Adipocyte (in vitro differentiated cells): ENCODE measurements at regions not wholly inside any gene's neighbourhood (a gene's known extent, or its start where the extent isn't known, plus 50 kb on each side); places are given as distances from the start of the nearest gene placed in this dataset.

Source experiments
- DNase-seq: peaks from one replicate; pipeline ENCODE4 v3.0.0-alpha.2; 2015; ENCODE audit warnings: low read depth
- H3K27me3 ChIP-seq: replicated peaks from 2 replicates; pipeline ENCODE4 v1.7.0; 2013; ENCODE audit warnings: mild to moderate bottlenecking, low read length, moderate library complexity; ENCODE audit not compliant: control insufficient read depth, insufficient read depth
- H3K36me3 ChIP-seq: 2 replicates; pipeline ENCODE4 v1.7.0; 2013; ENCODE audit warnings: low read length, mild to moderate bottlenecking, moderate library complexity; ENCODE audit not compliant: control insufficient read depth, insufficient read depth, severe bottlenecking
- H3K4me1 ChIP-seq: 2 replicates; pipeline ENCODE4 v1.7.0; 2013; ENCODE audit warnings: mild to moderate bottlenecking, low read length, moderate library complexity; ENCODE audit not compliant: control insufficient read depth, insufficient read depth
- H3K4me3 ChIP-seq: 2 replicates; pipeline ENCODE4 v1.7.0; 2013; ENCODE audit warnings: mild to moderate bottlenecking, low read length, moderate library complexity
- H3K9ac ChIP-seq: 2 replicates; pipeline ENCODE4 v1.7.0; 2013; ENCODE audit warnings: mild to moderate bottlenecking, low read length, moderate library complexity
- H3K9me3 ChIP-seq: 2 replicates; pipeline ENCODE4 v1.7.0; 2013; ENCODE audit warnings: mild to moderate bottlenecking, low read length, moderate library complexity; ENCODE audit not compliant: control insufficient read depth

DNA sequence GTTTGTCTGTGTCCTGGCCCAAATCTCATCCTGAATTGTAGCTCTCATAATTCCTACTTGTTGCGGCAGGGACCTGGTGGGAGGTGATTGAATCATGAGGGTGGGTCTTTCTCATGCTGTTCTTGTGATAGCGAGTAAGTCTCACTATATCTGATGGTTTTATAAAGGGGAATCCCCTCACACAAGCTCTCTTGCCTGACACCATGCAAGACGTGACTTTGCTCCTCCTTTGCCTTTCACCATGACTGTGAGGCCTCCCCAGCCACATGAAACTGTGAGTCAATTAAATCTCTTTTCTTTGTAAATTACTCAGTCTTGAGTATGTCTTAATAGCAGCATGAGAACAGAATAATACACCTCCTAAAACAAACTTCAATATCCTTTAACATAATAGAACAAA lies 1065.6 kb downstream of the PLA2G4A start:
- Histone ChIP-seq H3K9ac (no peak overlapping the region), H3K4me3 (no peak overlapping the region), H3K4me1 (no peaks in the 10 kb centered on the region), H3K9me3 (no peaks in the 10 kb centered on the region), H3K36me3 (no peaks in the 10 kb centered on the region), H3K27me3 (no peaks in the 10 kb centered on the region)
- no peak for DNase-seq

DNA sequence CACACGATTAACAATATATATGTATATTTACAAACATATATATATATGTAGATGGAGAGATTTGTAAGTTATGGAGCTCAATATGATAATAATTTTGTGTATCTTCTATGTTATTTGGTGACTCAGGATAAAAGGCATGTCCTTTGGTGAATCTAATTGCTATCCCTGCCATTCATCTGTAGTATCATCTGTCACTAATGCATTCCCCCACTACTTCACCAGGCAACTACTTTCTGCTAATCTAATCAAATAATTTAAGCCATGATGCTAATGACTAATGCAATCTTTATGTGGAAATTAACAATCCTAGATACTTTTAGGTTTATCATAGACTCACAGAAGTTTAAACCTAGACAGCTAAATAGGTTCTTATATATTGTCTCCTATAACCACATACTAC lies 1074.5 kb downstream of the PLA2G4A start:
- Histone ChIP-seq H3K4me3 (no peak overlapping the region), H3K36me3 (no peaks in the 10 kb centered on the region), H3K27me3 (no peaks in the 10 kb centered on the region), H3K9me3 (no peaks in the 10 kb centered on the region), H3K4me1 (no peaks in the 10 kb centered on the region), H3K9ac (no peak overlapping the region)
- no peak for DNase-seq

DNA sequence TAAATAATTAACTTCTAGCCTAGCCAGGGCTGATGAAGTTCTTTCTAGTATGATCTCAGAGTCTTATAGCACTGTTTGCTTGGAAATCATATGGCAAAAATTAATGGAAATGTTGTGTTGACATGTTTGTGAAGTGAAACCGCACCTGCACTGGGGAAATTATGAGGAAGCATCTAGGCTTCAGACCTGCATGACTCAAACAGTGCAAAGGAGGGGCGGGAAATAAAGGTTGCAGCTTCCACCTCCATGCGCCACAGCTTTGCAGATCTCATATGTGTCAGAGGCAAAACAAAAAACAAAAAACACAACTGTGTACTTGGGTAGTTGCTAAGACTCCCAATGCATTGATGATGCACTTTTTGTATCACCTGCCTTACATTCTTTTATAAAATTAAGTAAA lies 1080.6 kb downstream of the PLA2G4A start:
- H3K9me3 ChIP-seq = no peaks in the 10 kb centered on the region
- H3K4me1 ChIP-seq = no peaks in the 10 kb centered on the region
- H3K27me3 ChIP-seq = no peaks in the 10 kb centered on the region
- H3K9ac ChIP-seq = no peak overlapping the region
- H3K4me3 ChIP-seq = no peak overlapping the region
- DNase-seq = no peak
- H3K36me3 ChIP-seq = no peaks in the 10 kb centered on the region

DNA sequence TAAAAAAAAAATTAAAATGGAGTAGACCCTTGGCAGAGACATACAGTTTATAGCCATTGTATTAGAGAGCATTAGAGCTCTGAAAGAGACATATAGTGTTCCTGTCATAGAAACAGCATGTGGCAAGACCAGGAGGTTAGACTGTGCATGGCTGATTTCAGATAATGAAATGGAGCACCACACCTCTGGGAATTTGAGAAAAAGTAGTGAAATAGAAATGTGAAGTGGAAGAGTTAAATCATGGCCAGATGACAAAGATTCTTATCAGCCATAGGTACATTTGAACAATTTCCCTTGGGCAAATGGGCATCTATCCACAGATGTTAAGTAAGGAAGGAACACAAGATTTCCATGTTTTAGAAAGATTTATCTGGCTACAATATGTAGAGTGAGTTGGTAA lies 1083.1 kb downstream of the PLA2G4A start:
- Histone ChIP-seq H3K4me1 (no peaks in the 10 kb centered on the region), H3K4me3 (no peak overlapping the region), H3K36me3 (no peaks in the 10 kb centered on the region), H3K9ac (no peak overlapping the region), H3K9me3 (no peaks in the 10 kb centered on the region), H3K27me3 (no peaks in the 10 kb centered on the region)
- no peak for DNase-seq

DNA sequence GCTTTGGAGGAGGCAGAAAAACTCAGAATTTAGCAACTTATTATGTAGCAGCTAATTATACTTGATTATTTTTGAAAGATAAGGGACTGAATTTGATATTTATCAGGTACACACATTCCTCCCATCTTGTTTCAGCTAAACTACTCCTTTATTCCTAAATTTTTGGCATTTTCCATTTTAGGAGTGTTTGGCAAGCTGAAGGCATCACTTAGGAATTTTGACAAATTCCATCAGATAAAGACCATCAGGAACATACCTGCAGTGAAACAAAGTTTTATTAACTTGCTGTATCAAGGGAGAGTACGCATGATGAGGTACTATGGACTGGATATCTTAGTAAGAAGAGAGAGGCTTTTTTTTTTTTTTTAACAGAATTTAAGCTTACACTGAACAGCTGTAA lies 1092.2 kb downstream of the PLA2G4A start:
- no peaks in the 10 kb centered on the region for H3K27me3 ChIP-seq
- H3K4me1 ChIP-seq = no peaks in the 10 kb centered on the region
- no peaks in the 10 kb centered on the region for H3K9me3 ChIP-seq
- H3K9ac ChIP-seq = no peak overlapping the region
- no peaks in the 10 kb centered on the region for H3K36me3 ChIP-seq
- no peak for DNase-seq
- H3K4me3 ChIP-seq = no peak overlapping the region

DNA sequence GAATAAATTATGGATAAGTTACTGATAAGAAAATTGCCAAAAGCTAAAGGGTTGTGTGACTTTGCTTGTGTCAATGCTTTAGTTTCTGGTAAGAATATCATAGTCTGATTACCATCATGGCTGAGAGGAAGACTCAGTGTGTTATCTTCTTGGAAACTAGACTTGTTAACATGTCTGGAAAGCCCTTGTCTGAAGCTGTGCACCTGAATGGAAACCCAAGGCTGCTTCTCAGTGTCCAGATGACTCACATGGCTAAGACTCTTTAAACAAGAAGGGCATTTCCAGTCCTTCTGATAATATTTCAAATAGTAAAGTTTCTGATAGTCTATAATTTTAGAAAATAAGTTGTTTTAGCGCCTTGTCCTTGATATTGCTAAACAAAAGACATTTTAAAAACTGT lies 1092.7 kb downstream of the PLA2G4A start:
- no peak overlapping the region for H3K9ac ChIP-seq
- no peaks in the 10 kb centered on the region for H3K9me3 ChIP-seq
- no peak for DNase-seq
- H3K4me1 ChIP-seq = no peaks in the 10 kb centered on the region
- H3K27me3 ChIP-seq = no peaks in the 10 kb centered on the region
- no peaks in the 10 kb centered on the region for H3K36me3 ChIP-seq
- no peak overlapping the region for H3K4me3 ChIP-seq

DNA sequence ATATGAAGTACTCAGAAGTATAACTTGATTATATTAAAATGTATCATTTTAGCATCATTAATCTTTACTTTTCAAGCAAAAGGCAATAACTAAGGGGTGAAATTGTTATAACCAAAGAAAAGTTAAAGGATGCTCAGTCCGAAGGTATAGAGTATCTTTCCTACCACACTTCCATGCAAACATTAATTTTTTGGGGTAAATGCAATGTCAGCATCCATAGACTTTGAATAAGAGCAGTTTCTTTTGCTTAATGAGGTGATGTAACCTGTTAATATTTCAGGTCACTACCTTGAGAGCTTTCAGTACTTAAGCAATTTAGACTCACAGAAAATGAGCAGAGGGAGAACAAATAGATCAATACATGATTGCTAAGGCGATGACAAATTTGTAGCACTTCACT lies 1093.5 kb downstream of the PLA2G4A start:
- Histone ChIP-seq H3K4me3 (no peak overlapping the region), H3K9ac (no peak overlapping the region), H3K36me3 (no peaks in the 10 kb centered on the region), H3K4me1 (no peaks in the 10 kb centered on the region), H3K27me3 (no peaks in the 10 kb centered on the region), H3K9me3 (no peaks in the 10 kb centered on the region)
- DNase-seq = no peak

DNA sequence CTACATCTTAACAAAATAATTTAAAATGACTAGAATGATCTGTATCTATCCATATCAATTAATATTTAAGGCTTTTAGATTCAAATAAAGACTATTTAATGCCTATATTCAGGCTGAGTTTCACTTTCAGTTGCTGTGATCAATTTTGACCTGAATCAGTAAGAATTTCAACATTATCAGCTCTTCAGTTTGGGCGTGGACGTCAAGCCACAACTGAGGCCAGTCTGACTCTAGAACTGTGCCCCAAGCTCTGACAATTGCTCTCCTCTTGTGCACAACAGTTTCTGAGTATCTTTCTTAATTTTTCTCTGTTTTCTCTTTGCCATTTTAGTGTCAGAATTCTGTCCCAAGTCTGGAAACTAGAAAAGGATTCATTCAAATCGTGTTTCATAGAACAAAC lies 1095.5 kb downstream of the PLA2G4A start:
- no peaks in the 10 kb centered on the region for H3K9me3 ChIP-seq
- H3K9ac ChIP-seq = no peak overlapping the region
- H3K4me3 ChIP-seq = no peak overlapping the region
- H3K4me1 ChIP-seq = no peaks in the 10 kb centered on the region
- DNase-seq = no peak
- no peaks in the 10 kb centered on the region for H3K36me3 ChIP-seq
- no peaks in the 10 kb centered on the region for H3K27me3 ChIP-seq

DNA sequence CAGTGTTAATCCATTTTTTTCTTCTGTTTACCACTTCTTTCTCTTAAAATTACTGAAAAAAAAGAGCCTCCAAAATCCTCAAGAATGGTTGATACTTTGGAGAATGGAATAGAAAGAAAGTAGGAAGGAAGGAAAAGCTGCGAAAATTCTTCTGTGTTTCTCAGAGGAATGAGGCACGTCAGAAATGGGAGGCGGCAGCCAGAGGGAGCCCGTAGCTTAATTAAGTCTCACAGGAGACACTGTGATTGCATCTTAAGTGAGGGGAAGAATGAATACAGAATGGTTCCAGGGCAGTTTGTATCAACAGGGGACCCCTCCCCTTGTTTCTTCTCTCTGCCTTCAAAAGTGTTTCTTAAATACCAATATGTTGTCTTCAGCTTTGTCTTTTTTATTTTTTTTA lies 1099.5 kb downstream of the PLA2G4A start:
- Histone ChIP-seq H3K4me3 (no peak overlapping the region), H3K36me3 (no peaks in the 10 kb centered on the region)
- peak; percentile 28 for DNase-seq

DNA sequence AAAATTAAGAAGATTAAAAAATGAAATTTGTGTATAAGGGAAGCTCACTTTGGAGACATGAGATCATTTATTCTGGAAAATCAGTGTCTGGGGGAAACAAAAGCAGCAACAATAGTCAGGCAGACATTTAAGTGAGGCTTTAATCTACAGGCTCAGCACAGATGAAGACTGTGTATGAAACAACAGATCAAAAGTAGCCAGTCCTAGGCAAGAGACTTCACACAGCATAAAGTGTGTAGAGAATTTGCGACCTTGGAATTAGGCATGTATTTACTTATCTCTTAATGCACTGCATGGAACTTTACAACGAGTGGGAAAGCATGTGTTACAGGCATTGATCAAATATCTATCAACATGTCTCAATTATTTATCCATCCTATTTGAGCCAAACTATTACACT lies 1099.9 kb downstream of the PLA2G4A start:
- Histone ChIP-seq H3K36me3 (no peaks in the 10 kb centered on the region), H3K4me3 (no peak overlapping the region), H3K9ac (no peak overlapping the region), H3K9me3 (no peaks in the 10 kb centered on the region), H3K27me3 (no peaks in the 10 kb centered on the region), H3K4me1 (no peaks in the 10 kb centered on the region)
- DNase-seq = no peak

More for the DNA sequence above, 1099.5 kb downstream of the PLA2G4A start:
- no peaks in the 10 kb centered on the region for H3K9me3 ChIP-seq
- no peaks in the 10 kb centered on the region for H3K4me1 ChIP-seq
- H3K27me3 ChIP-seq = no peaks in the 10 kb centered on the region
- H3K9ac ChIP-seq = no peak overlapping the region

DNA sequence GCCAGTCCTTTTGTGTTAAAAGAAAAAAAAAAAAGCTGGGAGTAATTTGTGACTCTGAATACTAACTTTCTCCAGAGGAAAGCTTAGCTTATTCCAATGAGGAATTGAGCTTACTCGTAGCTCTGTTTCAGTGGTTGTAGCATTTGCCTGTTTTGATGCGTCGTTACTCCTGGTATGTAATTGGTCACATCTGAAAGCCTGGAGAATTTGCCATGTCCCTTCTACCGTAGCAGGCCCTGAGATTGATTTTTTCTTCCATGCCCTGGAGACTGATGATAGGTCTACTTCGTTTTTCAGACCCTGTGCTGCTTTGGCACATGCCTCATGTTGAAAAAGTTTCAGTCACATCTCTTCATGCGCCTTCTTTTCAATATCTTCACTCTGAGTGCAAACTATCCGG lies 1103.0 kb downstream of the PLA2G4A start:
- Histone ChIP-seq H3K9ac (no peak overlapping the region), H3K4me3 (no peak overlapping the region), H3K27me3 (no peaks in the 10 kb centered on the region), H3K36me3 (no peaks in the 10 kb centered on the region), H3K4me1 (no peaks in the 10 kb centered on the region), H3K9me3 (no peaks in the 10 kb centered on the region)
- DNase-seq = no peak

DNA sequence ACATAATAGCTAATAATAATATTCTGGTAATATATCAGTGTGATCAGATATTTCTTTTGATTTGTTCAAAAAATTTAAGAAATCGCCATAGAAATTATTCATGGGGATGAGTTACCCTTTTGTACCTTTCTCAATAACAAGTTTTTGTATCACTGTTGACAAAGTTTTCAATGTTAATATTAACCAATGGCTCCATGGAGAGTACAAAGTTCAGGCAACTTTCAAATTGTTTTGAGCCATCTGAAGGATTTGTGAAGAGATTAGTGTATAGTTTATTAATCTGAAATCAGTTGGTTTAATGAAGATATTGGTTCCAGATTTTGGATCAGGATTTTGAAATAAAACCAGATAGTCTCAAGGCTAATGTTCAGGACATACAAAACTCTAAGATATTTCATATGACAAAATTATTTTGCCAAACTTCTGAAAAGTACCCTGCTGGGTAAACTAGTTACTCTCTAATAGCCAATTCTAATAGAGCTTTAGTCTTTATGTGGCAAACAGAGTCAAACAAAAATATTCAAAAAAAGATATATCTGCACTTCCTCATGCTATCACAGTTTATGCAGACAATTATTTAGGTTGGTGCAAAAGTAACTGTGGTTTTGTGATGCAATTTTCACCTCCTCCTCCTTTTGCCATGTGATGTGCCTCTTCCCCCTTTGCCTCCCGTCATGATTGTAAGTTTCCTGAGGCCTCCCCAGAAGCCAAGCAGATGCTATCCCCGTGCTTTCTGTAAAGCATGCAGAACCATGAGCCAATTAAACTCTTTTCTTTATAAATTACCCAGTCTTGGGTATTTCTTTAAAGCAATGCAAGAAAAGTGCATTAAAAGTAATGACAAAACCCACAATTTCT lies 1105.0 kb downstream of the PLA2G4A start:
- Histone ChIP-seq H3K9me3 (no peaks in the 10 kb centered on the region), H3K36me3 (no peaks in the 10 kb centered on the region), H3K4me1 (no peaks in the 10 kb centered on the region), H3K4me3 (no peak overlapping the region), H3K9ac (no peak overlapping the region), H3K27me3 (no peaks in the 10 kb centered on the region)
- DNase-seq = no peak
